ENCODE measurements at regions not wholly inside any gene's neighbourhood (a gene's known extent, or its start where the extent isn't known, plus 50 kb on each side); places are given as distances from the start of the nearest gene placed in this dataset.

GRCh38 chr3:141421186-141421585 is 52.9 kb downstream of the ZBTB38 start:
- TF ChIP-seq CTCF (IDR thresholded peaks at IDR 0.05), result no peak
- no peak for TF ChIP-seq POLR2A (IDR thresholded peaks at IDR 0.05)

Data from lower leg skin (tissue), 3 donors.